ENCODE measurements at regions not wholly inside any gene's neighbourhood (a gene's known extent, or its start where the extent isn't known, plus 50 kb on each side); places are given as distances from the start of the nearest gene placed in this dataset.

- no peak for ATAC-seq
- Histone ChIP-seq H3K4me3 (replicated peaks in 1 of 3; ENCODE audit: insufficient read depth in 1 of 3, low read depth in 2 of 3, low read length in 3 of 3) (no peak overlapping the region), H2AFZ (ENCODE audit: low read length) (no peak overlapping the region), H3K27me3 (ENCODE audit: control insufficient read depth in 1 of 2, insufficient read depth in 2 of 2, low read length in 2 of 2) (no peaks in the 10 kb centered on the region; a peak in 1 of 5 replicates), H3K9ac (ENCODE audit: insufficient read depth, low read depth, low read length) (no peak overlapping the region), H4K20me1 (ENCODE audit: insufficient read depth, low read length) (no peaks in the 10 kb centered on the region), H3K9me3 (ENCODE audit: low read length) (no peaks in the 10 kb centered on the region), H3K4me1 (ENCODE audit: insufficient read depth, low read length) (no peaks in the 10 kb centered on the region), H3K36me3 (replicated peaks in 1 of 2; ENCODE audit: control insufficient read depth in 1 of 2, insufficient read depth in 2 of 2, low read length in 2 of 2) (no peaks in the 10 kb centered on the region), H3K79me2 (ENCODE audit: insufficient read depth, low read length) (no peaks in the 10 kb centered on the region), H3K27ac (ENCODE audit: extremely low read length, insufficient read depth, low read length) (no peak overlapping the region), H3K4me2 (ENCODE audit: low read depth, low read length) (no peak overlapping the region)
- no peak for FAIRE-seq
- 14% methylated on average over 8 of the region's 8 CpGs for WGBS (ENCODE audit: low lambda C conversion rate)
- no TSS peak for BruUV-seq (replicated peaks)
- POLR2A ChIA-PET: no interaction called here
- no peak for TF ChIP-seq SSRP1 (CRISPR knock-in tag; IDR thresholded peaks at IDR 0.05)
- peak; percentile 50 for TF ChIP-seq CREB1 (IDR thresholded peaks at IDR 0.05)
- no peak for TF ChIP-seq CREB1 (CRISPR knock-in tag; IDR thresholded peaks at IDR 0.05)
- CTCF ChIA-PET (ENCODE audit: low intra/inter-chr PET ratio, low total read pairs): no interaction called here
- DNase-seq (ENCODE audit: low spot score): no peak
- intact Hi-C loops (cut with micrococcal nuclease; ENCODE audit: unreplicated experiment): no loop called here
- in situ Hi-C loops (cut with HindIII; ENCODE audit: extremely low pct_ligation_motif_present, low pct_unique_long_range_greater_than_20kb): no loop called here
These were observed 366.9 kb upstream of the BTBD3 start for GRCh38 chr20:11550657-11551338.

DNA sequence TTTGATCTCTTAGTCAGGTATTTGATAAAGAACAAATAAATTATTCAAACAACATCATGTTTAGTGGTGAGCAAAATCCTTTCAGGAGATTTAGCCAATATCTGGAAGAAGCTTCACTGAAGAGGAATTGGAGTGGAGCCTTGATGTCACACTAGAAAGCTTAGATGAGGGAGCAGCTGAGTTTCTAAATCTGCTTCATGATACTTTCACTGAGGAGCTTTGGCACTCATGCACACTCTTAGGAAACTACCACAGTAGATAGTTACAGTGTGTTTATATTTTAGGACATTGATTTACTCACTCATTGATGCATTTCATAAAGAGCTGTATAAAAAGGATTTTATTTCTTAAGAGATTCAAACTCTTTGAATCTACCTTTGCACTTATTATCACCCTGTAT, 366.2 kb upstream of the BTBD3 start:
- intact Hi-C loops (cut with micrococcal nuclease; ENCODE audit: unreplicated experiment) (no loop called here), in situ Hi-C loops (cut with HindIII; ENCODE audit: extremely low pct_ligation_motif_present, low pct_unique_long_range_greater_than_20kb) (no loop called here)
- H3K4me3 ChIP-seq (replicated peaks in 1 of 3; ENCODE audit: insufficient read depth in 1 of 3, low read depth in 2 of 3, low read length in 3 of 3): no peak overlapping the region
- no peak for FAIRE-seq
- H3K27me3 ChIP-seq (ENCODE audit: control insufficient read depth in 1 of 2, insufficient read depth in 2 of 2, low read length in 2 of 2): no peaks in the 10 kb centered on the region
- ChIA-PET POLR2A (no interaction called here), CTCF (ENCODE audit: low intra/inter-chr PET ratio, low total read pairs) (no interaction called here)
- BruUV-seq (replicated peaks): no TSS peak
- TF ChIP-seq, protein P1, sequence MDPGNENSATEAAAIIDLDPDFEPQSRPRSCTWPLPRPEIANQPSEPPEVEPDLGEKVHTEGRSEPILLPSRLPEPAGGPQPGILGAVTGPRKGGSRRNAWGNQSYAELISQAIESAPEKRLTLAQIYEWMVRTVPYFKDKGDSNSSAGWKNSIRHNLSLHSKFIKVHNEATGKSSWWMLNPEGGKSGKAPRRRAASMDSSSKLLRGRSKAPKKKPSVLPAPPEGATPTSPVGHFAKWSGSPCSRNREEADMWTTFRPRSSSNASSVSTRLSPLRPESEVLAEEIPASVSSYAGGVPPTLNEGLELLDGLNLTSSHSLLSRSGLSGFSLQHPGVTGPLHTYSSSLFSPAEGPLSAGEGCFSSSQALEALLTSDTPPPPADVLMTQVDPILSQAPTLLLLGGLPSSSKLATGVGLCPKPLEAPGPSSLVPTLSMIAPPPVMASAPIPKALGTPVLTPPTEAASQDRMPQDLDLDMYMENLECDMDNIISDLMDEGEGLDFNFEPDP (CRISPR knock-in tag; conservative IDR thresholded peaks at IDR 0.05): no peak
- TF ChIP-seq ZNF616 (CRISPR knock-in tag; IDR thresholded peaks at IDR 0.05; ENCODE audit: low read depth) (no peak), ZBTB20 (CRISPR knock-in tag; IDR thresholded peaks at IDR 0.05; ENCODE audit: borderline replicate concordance, low read depth) (no peak), DRAP1 (CRISPR knock-in tag; IDR thresholded peaks at IDR 0.05) (no peak), CAMTA2 (CRISPR knock-in tag; IDR thresholded peaks at IDR 0.05; ENCODE audit: borderline replicate concordance) (no peak), ZNF639 (CRISPR knock-in tag; conservative IDR thresholded peaks at IDR 0.05) (no peak), TFDP2 (CRISPR knock-in tag; IDR thresholded peaks at IDR 0.05) (no peak), ZNF781 (CRISPR knock-in tag; IDR thresholded peaks at IDR 0.05; ENCODE audit: borderline replicate concordance, not compliant biosample characterization) (no peak)
- H3K9me3 ChIP-seq (ENCODE audit: low read length): no peaks in the 10 kb centered on the region
- H3K9ac ChIP-seq (ENCODE audit: insufficient read depth, low read depth, low read length): no peak overlapping the region
- H3K36me3 ChIP-seq (replicated peaks in 1 of 2; ENCODE audit: control insufficient read depth in 1 of 2, insufficient read depth in 2 of 2, low read length in 2 of 2): no peaks in the 10 kb centered on the region
- H3K27ac ChIP-seq (ENCODE audit: extremely low read length, insufficient read depth, low read length): no peak overlapping the region
- H2AFZ ChIP-seq (ENCODE audit: low read length): no peak overlapping the region
- no peak for DNase-seq (ENCODE audit: low spot score)
- H3K4me1 ChIP-seq (ENCODE audit: insufficient read depth, low read length): no peaks in the 10 kb centered on the region
- H3K79me2 ChIP-seq (ENCODE audit: insufficient read depth, low read length): no peaks in the 10 kb centered on the region
- no peak for ATAC-seq
- H3K4me2 ChIP-seq (ENCODE audit: low read depth, low read length): no peak overlapping the region
- H4K20me1 ChIP-seq (ENCODE audit: insufficient read depth, low read length): no peaks in the 10 kb centered on the region
